ENCODE measurements at regions not wholly inside any gene's neighbourhood (a gene's known extent, or its start where the extent isn't known, plus 50 kb on each side); places are given as distances from the start of the nearest gene placed in this dataset.

GRCh38 chr10:120641695-120642094, 184.7 kb downstream of the PLPP4 start:
- no peak for DNase-seq (ENCODE audit: low spot score)

DNA sequence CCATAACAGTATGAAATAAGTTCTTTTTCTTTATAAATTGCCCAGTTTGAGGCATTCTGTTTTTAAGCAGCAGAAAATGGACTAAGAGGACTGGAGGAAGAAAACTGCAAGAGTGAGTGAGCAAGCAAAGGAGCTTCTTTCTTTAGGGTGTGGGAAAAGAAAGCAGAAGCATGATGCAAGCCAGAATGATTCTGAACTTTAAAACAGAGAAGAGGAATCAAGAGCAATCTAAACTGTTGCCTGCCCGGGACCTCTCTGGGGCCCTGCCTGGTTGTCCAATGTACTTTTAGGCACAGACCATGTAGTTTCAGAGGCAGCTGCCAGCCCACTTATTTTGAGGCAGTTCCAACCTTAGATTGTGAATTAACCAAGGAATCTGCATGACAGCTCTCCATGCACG, 186.3 kb downstream of the PLPP4 start:
- DNase-seq (ENCODE audit: low spot score): no peak

- no peak for DNase-seq (ENCODE audit: low spot score)
These were observed 187.8 kb downstream of the PLPP4 start for GRCh38 chr10:120644556-120645410.

GRCh38 chr10:120646159-120646732, 189.2 kb downstream of the PLPP4 start:
- no peak for DNase-seq (ENCODE audit: low spot score)

DNA sequence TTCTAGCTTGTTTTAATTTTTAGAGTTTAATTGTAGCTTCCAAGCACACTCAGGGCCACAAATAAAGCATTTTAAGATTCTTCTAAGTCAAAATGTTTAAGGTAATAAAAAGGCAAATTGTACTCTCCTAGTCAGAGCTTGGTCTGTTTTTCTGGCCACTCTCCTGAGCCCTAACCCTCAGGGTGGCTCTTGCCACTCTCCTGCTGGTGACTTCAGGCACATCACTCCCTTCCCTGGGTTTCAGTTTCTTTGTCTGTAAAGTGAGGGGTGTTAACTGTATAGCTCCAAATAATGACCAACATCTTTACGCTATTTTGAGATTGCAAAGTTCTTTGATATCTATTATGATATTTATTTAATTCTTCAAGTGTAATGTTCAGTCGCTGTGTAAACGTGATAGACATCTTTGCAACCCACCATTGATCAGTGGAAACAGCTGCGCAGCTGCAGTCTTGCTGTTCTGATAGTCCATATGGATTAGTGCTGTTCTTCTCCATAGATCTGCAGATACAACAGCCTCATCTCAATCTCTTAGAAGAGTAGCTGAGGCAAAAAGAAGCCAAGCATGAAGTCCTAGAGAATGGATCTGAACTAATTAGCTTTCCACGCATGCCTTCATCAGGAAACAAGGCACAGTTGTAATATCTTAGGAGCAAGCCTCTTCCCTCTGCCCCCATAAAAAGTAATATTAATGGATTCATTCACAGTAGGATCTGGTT, 189.9 kb downstream of the PLPP4 start:
- DNase-seq (ENCODE audit: low spot score): no peak

DNA sequence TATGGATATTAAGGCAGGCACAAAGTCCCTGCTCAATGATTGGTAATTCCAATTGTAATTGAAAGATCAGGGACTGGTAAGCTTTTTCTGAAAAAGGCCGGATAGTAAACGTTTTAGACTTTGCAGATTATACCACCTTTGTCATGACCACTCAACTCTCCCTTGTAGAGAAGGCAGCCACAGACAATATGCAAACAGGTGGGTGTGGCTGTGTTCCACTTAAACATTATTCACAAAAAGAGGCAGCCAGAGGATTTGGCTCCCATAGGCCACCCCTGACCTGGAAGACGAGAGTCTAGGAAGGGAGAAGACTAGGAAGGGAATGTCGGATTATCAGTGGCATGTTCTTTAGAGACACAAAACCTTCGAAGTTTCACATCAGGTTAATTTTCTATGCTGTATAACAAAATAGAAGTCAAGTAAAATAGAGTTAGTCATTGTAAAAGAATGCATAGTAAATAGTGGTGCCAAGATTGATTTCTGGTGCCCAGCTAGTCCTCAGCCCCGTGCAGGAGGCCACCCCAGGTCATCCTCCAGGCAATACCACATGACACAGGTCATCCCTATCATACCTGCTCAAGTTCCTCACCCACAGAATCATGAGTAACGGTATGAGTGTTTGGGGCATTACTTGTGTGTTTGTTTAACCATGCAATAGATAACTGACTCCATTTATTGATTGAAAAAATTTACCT, 193.8 kb downstream of the PLPP4 start:
- no peak for DNase-seq (ENCODE audit: low spot score)

DNA sequence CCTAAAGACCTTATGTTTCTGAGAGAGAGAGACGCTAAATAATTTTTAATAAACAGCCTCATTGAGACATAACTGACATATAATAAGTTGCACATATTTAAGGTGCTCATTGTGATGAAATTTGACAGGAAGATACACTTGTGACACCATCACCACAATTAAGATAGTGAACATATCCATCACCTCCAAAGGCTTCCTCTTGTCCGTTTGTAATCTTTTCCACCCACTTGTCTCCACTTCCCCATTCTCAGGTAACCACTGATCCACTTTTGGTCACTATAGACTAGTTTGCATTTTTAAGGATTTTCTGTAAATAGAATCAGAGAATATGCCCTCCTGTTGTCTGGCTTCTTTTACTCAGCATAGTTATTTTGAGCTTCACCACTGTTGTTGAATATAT, 195.1 kb upstream of the WDR11 start:
- no peak for DNase-seq (ENCODE audit: low spot score)

DNA sequence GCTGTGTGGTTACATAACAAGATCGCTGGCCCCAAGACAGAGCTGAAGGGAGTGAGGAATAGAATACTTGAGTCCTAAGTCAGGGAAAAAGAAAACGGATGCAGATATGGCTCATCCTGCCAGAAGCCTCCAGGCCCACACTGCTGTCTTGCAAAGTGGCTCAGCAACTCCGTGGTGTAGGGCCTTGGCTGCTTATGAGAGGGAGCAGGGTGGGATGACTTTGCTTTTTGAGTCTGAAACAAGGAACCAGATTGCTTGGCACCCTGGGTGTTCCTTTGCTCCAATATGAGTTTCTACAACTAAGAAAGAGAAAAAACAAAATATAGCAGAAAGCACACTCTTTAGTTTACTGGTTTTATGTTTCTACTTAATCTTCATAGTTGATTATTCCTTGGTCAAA, 193.8 kb upstream of the WDR11 start:
- no peak for DNase-seq (ENCODE audit: low spot score)

GRCh38 chr10:120658943-120659885, 191.9 kb upstream of the WDR11 start:
- no peak for DNase-seq (ENCODE audit: low spot score)

DNA sequence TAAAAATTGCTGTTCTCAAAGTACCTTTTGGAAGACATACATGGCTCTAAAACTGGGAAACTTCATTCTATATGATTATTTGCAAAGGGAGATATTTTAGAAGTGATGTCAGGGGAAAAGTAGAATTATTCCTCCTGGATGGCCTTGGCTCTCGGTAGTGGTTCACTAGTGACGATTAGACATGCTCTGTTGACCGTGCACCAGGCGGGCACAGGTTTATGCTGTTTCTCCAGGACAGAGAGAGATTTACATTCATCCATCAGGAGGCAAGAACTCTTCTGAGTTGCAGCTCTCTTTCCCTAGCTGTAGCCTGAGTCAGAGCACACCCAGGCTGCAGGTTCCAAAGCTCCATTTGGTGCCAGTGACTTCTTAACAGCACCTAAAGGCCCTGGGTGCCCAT, 184.9 kb upstream of the WDR11 start:
- no peak for DNase-seq (ENCODE audit: low spot score)

DNA sequence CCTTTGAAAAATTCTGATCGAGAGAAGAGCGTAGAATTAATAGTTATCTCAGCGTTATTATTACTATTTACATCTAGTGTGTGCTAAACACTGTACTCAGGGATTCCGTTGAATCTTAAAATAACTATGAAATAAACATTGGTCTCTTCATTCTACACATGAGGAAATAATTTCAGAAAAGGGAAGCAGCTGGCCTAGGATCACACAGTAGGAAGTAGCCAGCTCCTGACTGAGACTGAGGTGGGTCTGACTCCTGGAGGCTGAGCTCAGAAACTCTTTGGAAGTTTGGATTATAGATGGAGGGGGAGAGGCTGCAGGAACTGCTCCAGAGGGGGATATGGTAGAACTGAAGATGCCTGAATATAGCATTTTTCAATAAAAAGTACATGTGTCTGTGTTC, 183.9 kb upstream of the WDR11 start:
- DNase-seq (ENCODE audit: low spot score): no peak

- DNase-seq (ENCODE audit: low spot score): no peak
These were observed 179.7 kb upstream of the WDR11 start for GRCh38 chr10:120671491-120671890.

DNA sequence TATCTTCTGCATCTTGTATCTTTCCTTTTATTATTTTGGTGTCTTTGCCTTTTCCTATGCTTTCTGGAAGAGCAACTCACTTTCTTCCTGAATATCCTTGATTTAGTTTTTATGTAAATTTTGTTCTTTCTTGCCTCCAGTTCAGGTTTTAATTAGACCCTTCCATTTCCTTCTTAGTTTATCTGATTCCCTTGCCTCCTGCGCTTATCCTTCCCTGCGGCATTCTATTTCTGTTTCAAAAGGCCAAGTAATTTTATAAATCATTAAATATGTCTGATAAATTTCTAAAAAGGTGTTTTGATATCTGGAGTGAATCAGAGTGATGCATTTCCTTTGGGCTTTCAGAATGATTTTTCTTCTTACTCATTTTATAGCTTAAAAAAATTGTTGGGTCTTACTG, 167.7 kb upstream of the WDR11 start:
- DNase-seq (ENCODE audit: low spot score): no peak

GRCh38 chr10:120684226-120684625, 166.9 kb upstream of the WDR11 start:
- DNase-seq (ENCODE audit: low spot score): no peak

- no peak for DNase-seq (ENCODE audit: low spot score)
These were observed 166.0 kb upstream of the WDR11 start for GRCh38 chr10:120685136-120685535.

GRCh38 chr10:120688928-120689327, 162.2 kb upstream of the WDR11 start:
- DNase-seq (ENCODE audit: low spot score): no peak

GRCh38 chr10:120689777-120690529, 161.2 kb upstream of the WDR11 start:
- no peak for DNase-seq (ENCODE audit: low spot score)

GRCh38 chr10:120691625-120692024, 159.5 kb upstream of the WDR11 start:
- DNase-seq (ENCODE audit: low spot score): no peak

- DNase-seq (ENCODE audit: low spot score): no peak
These were observed 150.7 kb upstream of the WDR11 start for GRCh38 chr10:120700426-120700825.

GRCh38 chr10:120701381-120701780, 149.8 kb upstream of the WDR11 start:
- no peak for DNase-seq (ENCODE audit: low spot score)

GRCh38 chr10:120702032-120702431, 149.1 kb upstream of the WDR11 start:
- DNase-seq (ENCODE audit: low spot score): no peak

Measured in germinal center (tissue), 1 donor.